Fibroblast of lung (primary cell): ENCODE measurements at regions not wholly inside any gene's neighbourhood (a gene's known extent, or its start where the extent isn't known, plus 50 kb on each side); places are given as distances from the start of the nearest gene placed in this dataset.
A peak's percentile ranks its signal among the peaks of the same experiment; 100 is the strongest.

Source experiments
- DNase-seq, 2 donors: peaks; one replicate each; pipeline versions ENCODE4 v3.0.0 to v3.0.0-alpha.2; 2010; ENCODE audit warnings: low read depth in 2 of 2
- H2AFZ ChIP-seq: 2 replicates; pipeline ENCODE4 v1.5.1; 2012; ENCODE audit warnings: low read length, control low read depth, inconsistent platforms
- H3K27ac ChIP-seq: 2 replicates; pipeline ENCODE4 v1.5.1; 2011; ENCODE audit warnings: low read length, control low read depth; ENCODE audit not compliant: insufficient read depth
- H3K27me3 ChIP-seq: 2 replicates; pipeline ENCODE4 v1.5.1; 2011; ENCODE audit warnings: mild to moderate bottlenecking, low read length; ENCODE audit not compliant: control insufficient read depth, insufficient read depth
- H3K36me3 ChIP-seq: 2 replicates; pipeline ENCODE4 v1.5.1; 2011; ENCODE audit warnings: low read length; ENCODE audit not compliant: control insufficient read depth, insufficient read depth
- H3K4me1 ChIP-seq: 2 replicates; pipeline ENCODE4 v1.5.1; 2011; ENCODE audit warnings: low read length; ENCODE audit not compliant: control insufficient read depth, insufficient read depth; ENCODE audit errors: extremely low read depth
- H3K4me2 ChIP-seq: 2 replicates; pipeline ENCODE4 v1.5.1; 2011; ENCODE audit warnings: low read length, control low read depth; ENCODE audit not compliant: insufficient read depth; ENCODE audit errors: extremely low read depth
- H3K4me3 ChIP-seq, 4 experiments: fragments of 200-600 bp in 1 of 4; sonication (generic) in 1 of 4; replicated peaks in 1 of 4; 2 replicates each; pipeline ENCODE4 v1.5.1; 2011 to 2016; ENCODE audit warnings: low read length in 4 of 4, low read depth in 3 of 4, mild to moderate bottlenecking in 3 of 4, control low read depth in 2 of 4, inconsistent platforms in 1 of 4, mixed read lengths in 1 of 4; ENCODE audit not compliant: insufficient read depth in 1 of 4; ENCODE audit errors: control extremely low read depth in 1 of 4
- H3K79me2 ChIP-seq: 2 replicates; pipeline ENCODE4 v1.5.1; 2012; ENCODE audit warnings: mild to moderate bottlenecking, low read length, inconsistent platforms; ENCODE audit not compliant: control insufficient read depth, insufficient read depth
- H3K9ac ChIP-seq: 2 replicates; pipeline ENCODE4 v1.5.1; 2011; ENCODE audit warnings: mild to moderate bottlenecking, low read length, control low read depth; ENCODE audit not compliant: insufficient read depth
- H3K9me3 ChIP-seq: 2 replicates; pipeline ENCODE4 v1.5.1; 2012; ENCODE audit warnings: low read depth, low read length; ENCODE audit not compliant: control insufficient read depth, insufficient read depth
- H4K20me1 ChIP-seq: 2 replicates; pipeline ENCODE4 v1.5.1; 2011; ENCODE audit warnings: low read length; ENCODE audit not compliant: control insufficient read depth, insufficient read depth; ENCODE audit errors: extremely low read depth
- EZH2 ChIP-seq: IDR thresholded peaks from 2 replicates; pipeline ENCODE4 v1.5.1; 2012; ENCODE audit warnings: low read length, control low read depth, mild to moderate bottlenecking; ENCODE audit errors: missing control alignments
- TF ChIP-seq, protein P1 (sequence below), 2 donors: IDR thresholded peaks in 1 of 2; conservative IDR thresholded peaks in 1 of 2; 1 replicate in 1 of 2; 2 replicates in 1 of 2; pipeline ENCODE4 v1.5.1; 2011 to 2012; ENCODE audit warnings: low read length in 2 of 2, control low read depth in 1 of 2, inconsistent platforms in 1 of 2, low read depth in 1 of 2, mild to moderate bottlenecking in 1 of 2

DNA sequence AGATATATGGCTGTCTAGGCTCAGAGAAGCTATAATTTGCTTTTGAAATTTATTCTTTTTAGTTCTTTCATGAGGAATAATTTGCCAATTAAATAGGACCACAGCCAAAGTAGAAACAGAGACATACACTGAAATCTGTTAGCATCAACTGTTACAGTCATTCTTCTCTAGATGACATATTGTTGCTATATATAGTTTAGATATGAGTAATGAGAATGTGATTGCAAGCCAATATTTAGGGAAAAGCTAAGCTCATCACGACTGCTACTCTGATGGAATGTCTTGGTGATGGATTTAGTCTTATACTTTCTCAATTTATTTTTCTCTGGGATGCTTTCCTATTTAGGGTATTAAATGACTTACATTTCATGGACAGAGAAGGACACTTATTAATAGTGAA, 259.1 kb downstream of the LNPK start:
- TF ChIP-seq, protein P1, sequence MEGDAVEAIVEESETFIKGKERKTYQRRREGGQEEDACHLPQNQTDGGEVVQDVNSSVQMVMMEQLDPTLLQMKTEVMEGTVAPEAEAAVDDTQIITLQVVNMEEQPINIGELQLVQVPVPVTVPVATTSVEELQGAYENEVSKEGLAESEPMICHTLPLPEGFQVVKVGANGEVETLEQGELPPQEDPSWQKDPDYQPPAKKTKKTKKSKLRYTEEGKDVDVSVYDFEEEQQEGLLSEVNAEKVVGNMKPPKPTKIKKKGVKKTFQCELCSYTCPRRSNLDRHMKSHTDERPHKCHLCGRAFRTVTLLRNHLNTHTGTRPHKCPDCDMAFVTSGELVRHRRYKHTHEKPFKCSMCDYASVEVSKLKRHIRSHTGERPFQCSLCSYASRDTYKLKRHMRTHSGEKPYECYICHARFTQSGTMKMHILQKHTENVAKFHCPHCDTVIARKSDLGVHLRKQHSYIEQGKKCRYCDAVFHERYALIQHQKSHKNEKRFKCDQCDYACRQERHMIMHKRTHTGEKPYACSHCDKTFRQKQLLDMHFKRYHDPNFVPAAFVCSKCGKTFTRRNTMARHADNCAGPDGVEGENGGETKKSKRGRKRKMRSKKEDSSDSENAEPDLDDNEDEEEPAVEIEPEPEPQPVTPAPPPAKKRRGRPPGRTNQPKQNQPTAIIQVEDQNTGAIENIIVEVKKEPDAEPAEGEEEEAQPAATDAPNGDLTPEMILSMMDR (conservative IDR thresholded peaks at IDR 0.05 in 1 of 2, IDR thresholded peaks at IDR 0.05 in 1 of 2; ENCODE audit: low read depth in 1 of 2, low read length in 2 of 2) = no peak
- TF ChIP-seq EZH2 = no peak
- no peaks in the 10 kb centered on the region for H3K36me3 ChIP-seq
- H3K4me1 ChIP-seq = no peaks in the 10 kb centered on the region
- H2AFZ ChIP-seq = no peak overlapping the region
- H3K9me3 ChIP-seq = no peaks in the 10 kb centered on the region
- H3K4me2 ChIP-seq = no peak overlapping the region
- H4K20me1 ChIP-seq = no peaks in the 10 kb centered on the region
- H3K27ac ChIP-seq = no peak overlapping the region
- H3K27me3 ChIP-seq = no peaks in the 10 kb centered on the region
- peak in 1 of 2 donors; percentile 33 for DNase-seq
- no peak overlapping the region for H3K4me3 ChIP-seq
- H3K9ac ChIP-seq = no peak overlapping the region
- H3K79me2 ChIP-seq = no peaks in the 10 kb centered on the region

DNA sequence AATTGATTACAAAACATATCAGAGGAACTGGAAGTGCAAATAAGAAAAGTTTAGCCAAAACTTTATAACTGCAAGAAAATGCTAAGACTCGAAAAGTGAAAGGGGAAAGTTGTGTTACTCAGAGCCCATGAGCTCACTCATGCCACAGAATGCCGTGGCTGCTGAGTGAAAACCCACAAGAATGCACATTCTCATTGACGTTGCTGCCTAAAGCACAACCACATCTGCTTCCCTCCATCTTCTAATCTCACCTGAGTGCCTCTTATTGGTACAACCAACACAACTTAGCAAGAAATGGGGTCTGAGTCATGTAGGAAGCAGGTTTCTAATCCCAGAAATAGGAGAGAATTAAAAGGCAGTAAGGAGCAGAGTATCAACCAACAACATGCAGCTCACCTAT, 259.7 kb downstream of the LNPK start:
- H3K4me3 ChIP-seq = no peak overlapping the region
- no peaks in the 10 kb centered on the region for H3K27me3 ChIP-seq
- DNase-seq = peak; percentile 42 to 90
- TF ChIP-seq, protein P1 (conservative IDR thresholded peaks at IDR 0.05 in 1 of 2, IDR thresholded peaks at IDR 0.05 in 1 of 2; ENCODE audit: low read depth in 1 of 2, low read length in 2 of 2) = no peak
- TF ChIP-seq EZH2 = no peak
- H4K20me1 ChIP-seq = no peaks in the 10 kb centered on the region
- no peak overlapping the region for H3K4me2 ChIP-seq
- H2AFZ ChIP-seq = no peak overlapping the region
- no peak overlapping the region for H3K9ac ChIP-seq
- no peak overlapping the region for H3K27ac ChIP-seq
- H3K79me2 ChIP-seq = no peaks in the 10 kb centered on the region
- H3K9me3 ChIP-seq = no peaks in the 10 kb centered on the region
- no peaks in the 10 kb centered on the region for H3K36me3 ChIP-seq
- H3K4me1 ChIP-seq = no peaks in the 10 kb centered on the region

DNA sequence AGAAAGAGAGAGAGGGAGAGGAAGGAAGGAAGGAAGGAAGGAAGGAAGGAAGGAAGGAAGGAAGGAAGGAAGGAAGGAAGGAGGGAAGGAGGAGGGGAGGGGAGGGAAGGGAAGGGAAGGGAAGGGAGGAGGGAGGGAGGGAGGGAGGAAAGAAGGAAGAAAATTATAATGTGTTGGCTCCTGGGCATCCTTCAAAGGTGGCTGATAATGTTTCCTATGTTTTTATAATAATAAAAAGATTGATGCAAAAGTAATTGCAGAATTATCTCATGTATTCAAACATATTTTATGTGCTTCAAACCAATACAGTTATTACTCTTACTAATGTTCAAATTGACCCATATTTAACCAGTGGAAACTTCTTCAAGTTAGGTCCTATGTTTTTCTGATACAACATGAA, 260.9 kb downstream of the LNPK start:
- H3K9me3 ChIP-seq = no peaks in the 10 kb centered on the region
- no peaks in the 10 kb centered on the region for H3K79me2 ChIP-seq
- no peaks in the 10 kb centered on the region for H3K27me3 ChIP-seq
- H3K36me3 ChIP-seq = no peaks in the 10 kb centered on the region
- H3K4me1 ChIP-seq = no peaks in the 10 kb centered on the region
- H3K4me2 ChIP-seq = no peak overlapping the region
- no peaks in the 10 kb centered on the region for H4K20me1 ChIP-seq
- H3K27ac ChIP-seq = no peak overlapping the region
- H3K4me3 ChIP-seq = no peak overlapping the region
- H2AFZ ChIP-seq = no peak overlapping the region
- DNase-seq = no peak
- TF ChIP-seq, protein P1 (conservative IDR thresholded peaks at IDR 0.05 in 1 of 2, IDR thresholded peaks at IDR 0.05 in 1 of 2; ENCODE audit: low read depth in 1 of 2, low read length in 2 of 2) = no peak
- no peak for TF ChIP-seq EZH2
- no peak overlapping the region for H3K9ac ChIP-seq
